ENCODE measurements at regions not wholly inside any gene's neighbourhood (a gene's known extent, or its start where the extent isn't known, plus 50 kb on each side); places are given as distances from the start of the nearest gene placed in this dataset.

GRCh38 chr20:24872291-24873024, 76.6 kb upstream of the CST7 start:
- DNase-seq: no peak

- no peak for DNase-seq
Measured at GRCh38 chr20:24873025-24873620, 75.9 kb upstream of the CST7 start.

- DNase-seq: no peak
Measured at GRCh38 chr20:24875078-24875477, 74.0 kb upstream of the CST7 start.

GRCh38 chr20:24877652-24878051, 71.4 kb upstream of the CST7 start:
- DNase-seq: no peak

- DNase-seq: no peak
Measured at GRCh38 chr20:24878657-24879056, 70.4 kb upstream of the CST7 start.

GRCh38 chr20:24879875-24880274, 69.2 kb upstream of the CST7 start:
- no peak for DNase-seq

GRCh38 chr20:24880356-24880755, 68.7 kb upstream of the CST7 start:
- no peak for DNase-seq

GRCh38 chr20:24890286-24890685, 58.8 kb upstream of the CST7 start:
- no peak for DNase-seq

GRCh38 chr20:24891546-24892393, 57.3 kb upstream of the CST7 start:
- no peak for DNase-seq

- DNase-seq: no peak
Measured at GRCh38 chr20:24892522-24892921, 56.5 kb upstream of the CST7 start.

GRCh38 chr20:24892931-24893330, 56.1 kb upstream of the CST7 start:
- DNase-seq: no peak

GRCh38 chr20:24894488-24894887, 54.6 kb upstream of the CST7 start:
- no peak for DNase-seq

- DNase-seq: no peak
Measured at GRCh38 chr20:24894967-24895366, 54.1 kb upstream of the CST7 start.

GRCh38 chr20:24895431-24895830, 53.6 kb upstream of the CST7 start:
- DNase-seq: no peak

GRCh38 chr20:24895898-24896658, 53.0 kb upstream of the CST7 start:
- DNase-seq: no peak

GRCh38 chr20:24896984-24897383, 52.1 kb upstream of the CST7 start:
- no peak for DNase-seq

- no peak for DNase-seq
Measured at GRCh38 chr20:24897974-24898373, 51.1 kb upstream of the CST7 start.

GRCh38 chr20:24899153-24899552, 49.9 kb upstream of the CST7 start:
- no peak for DNase-seq
